ENCODE measurements at regions not wholly inside any gene's neighbourhood (a gene's known extent, or its start where the extent isn't known, plus 50 kb on each side); places are given as distances from the start of the nearest gene placed in this dataset.

DNA sequence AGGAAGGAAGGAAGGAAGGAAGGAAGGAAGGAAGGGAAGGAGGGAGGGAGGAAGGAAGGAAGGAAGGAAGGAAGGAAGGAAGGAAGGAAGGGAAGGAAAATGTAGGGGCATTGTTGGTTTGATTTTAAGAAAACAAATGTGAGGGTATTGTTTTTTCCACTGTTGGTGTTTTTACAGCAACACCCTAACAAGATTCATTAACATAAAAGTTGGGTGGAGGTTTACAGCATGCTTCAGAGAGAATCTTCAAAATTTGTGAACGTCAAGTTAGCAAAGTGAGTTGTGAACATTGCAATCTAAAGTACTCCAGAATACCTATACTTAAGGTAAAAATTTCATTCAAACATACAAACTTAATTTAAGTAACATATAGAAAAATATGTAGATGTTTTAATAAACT lies 200.2 kb upstream of the ID4 start:
- POLR2A ChIA-PET (ENCODE audit: unreplicated experiment): no interaction called here
- H3K27ac ChIP-seq: no peak overlapping the region

DNA sequence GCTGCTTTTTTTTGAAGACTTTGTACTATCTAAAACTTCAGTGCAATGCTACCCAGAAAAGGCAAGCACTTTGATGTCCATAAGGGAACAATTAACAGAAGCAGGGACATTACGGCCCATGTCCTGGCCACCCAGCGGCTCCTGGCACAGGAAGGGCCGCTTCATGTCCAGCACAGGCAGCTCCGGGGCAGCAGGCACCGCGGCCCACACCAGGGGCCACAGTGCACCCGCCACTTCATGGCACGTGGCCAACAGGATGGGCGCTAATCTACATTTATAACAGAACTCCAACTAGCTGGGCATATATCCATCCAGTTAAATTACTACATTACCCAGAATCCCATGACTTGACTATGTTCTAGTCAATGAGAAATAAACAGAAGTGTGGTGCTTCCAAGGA lies 198.2 kb upstream of the ID4 start:
- DNase-seq: no peak
- H3K27ac ChIP-seq: no peak overlapping the region
- H3K9me3 ChIP-seq (ENCODE audit: insufficient read depth, low read depth): no peaks in the 10 kb centered on the region
- no peaks in the 10 kb centered on the region for H3K9me2 ChIP-seq (ENCODE audit: insufficient read depth)
- no peak overlapping the region for H3K4me3 ChIP-seq
- POLR2A ChIA-PET (ENCODE audit: unreplicated experiment): no interaction called here
- no peaks in the 10 kb centered on the region for H3K36me3 ChIP-seq (ENCODE audit: low read depth)
- no peaks in the 10 kb centered on the region for H4K20me1 ChIP-seq (ENCODE audit: insufficient read depth)
- no TSS peak for BruUV-seq (replicated peaks)
- CTCF ChIA-PET: no interaction called here
- H3K4me1 ChIP-seq (replicated peaks; ENCODE audit: insufficient read depth): no peaks in the 10 kb centered on the region
- no peak overlapping the region for H3K4me2 ChIP-seq
- H2AFZ ChIP-seq: no peak overlapping the region
- intact Hi-C loops (cut with micrococcal nuclease; ENCODE audit: unreplicated experiment): no loop called here
- TF ChIP-seq EZH2 (IDR thresholded peaks at IDR 0.05; ENCODE audit: low read depth): no peak
- TF ChIP-seq, protein P1, sequence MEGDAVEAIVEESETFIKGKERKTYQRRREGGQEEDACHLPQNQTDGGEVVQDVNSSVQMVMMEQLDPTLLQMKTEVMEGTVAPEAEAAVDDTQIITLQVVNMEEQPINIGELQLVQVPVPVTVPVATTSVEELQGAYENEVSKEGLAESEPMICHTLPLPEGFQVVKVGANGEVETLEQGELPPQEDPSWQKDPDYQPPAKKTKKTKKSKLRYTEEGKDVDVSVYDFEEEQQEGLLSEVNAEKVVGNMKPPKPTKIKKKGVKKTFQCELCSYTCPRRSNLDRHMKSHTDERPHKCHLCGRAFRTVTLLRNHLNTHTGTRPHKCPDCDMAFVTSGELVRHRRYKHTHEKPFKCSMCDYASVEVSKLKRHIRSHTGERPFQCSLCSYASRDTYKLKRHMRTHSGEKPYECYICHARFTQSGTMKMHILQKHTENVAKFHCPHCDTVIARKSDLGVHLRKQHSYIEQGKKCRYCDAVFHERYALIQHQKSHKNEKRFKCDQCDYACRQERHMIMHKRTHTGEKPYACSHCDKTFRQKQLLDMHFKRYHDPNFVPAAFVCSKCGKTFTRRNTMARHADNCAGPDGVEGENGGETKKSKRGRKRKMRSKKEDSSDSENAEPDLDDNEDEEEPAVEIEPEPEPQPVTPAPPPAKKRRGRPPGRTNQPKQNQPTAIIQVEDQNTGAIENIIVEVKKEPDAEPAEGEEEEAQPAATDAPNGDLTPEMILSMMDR (conservative IDR thresholded peaks at IDR 0.05): no peak
- H3K79me2 ChIP-seq (ENCODE audit: low read depth): no peaks in the 10 kb centered on the region
- H3K27me3 ChIP-seq (ENCODE audit: insufficient read depth, low read depth): no peaks in the 10 kb centered on the region
- no peaks in the 10 kb centered on the region for H3F3A ChIP-seq (ENCODE audit: insufficient read depth, low read depth)

More for the DNA sequence above, 200.2 kb upstream of the ID4 start:
- Histone ChIP-seq H3K36me3 (ENCODE audit: low read depth) (no peaks in the 10 kb centered on the region), H3K4me3 (no peak overlapping the region), H3F3A (ENCODE audit: insufficient read depth, low read depth) (no peaks in the 10 kb centered on the region), H3K9me3 (ENCODE audit: insufficient read depth, low read depth) (no peaks in the 10 kb centered on the region), H3K4me2 (no peak overlapping the region), H3K79me2 (ENCODE audit: low read depth) (no peaks in the 10 kb centered on the region), H3K4me1 (replicated peaks; ENCODE audit: insufficient read depth) (no peaks in the 10 kb centered on the region), H3K27me3 (ENCODE audit: insufficient read depth, low read depth) (no peaks in the 10 kb centered on the region), H3K9me2 (ENCODE audit: insufficient read depth) (no peaks in the 10 kb centered on the region), H4K20me1 (ENCODE audit: insufficient read depth) (no peaks in the 10 kb centered on the region), H2AFZ (no peak overlapping the region)
- no peak for DNase-seq
- CTCF ChIA-PET: no interaction called here
- TF ChIP-seq, protein P1 (conservative IDR thresholded peaks at IDR 0.05): no peak
- TF ChIP-seq EZH2 (IDR thresholded peaks at IDR 0.05; ENCODE audit: low read depth): no peak
- no TSS peak for BruUV-seq (replicated peaks)
- intact Hi-C loops (cut with micrococcal nuclease; ENCODE audit: unreplicated experiment): no loop called here

DNA sequence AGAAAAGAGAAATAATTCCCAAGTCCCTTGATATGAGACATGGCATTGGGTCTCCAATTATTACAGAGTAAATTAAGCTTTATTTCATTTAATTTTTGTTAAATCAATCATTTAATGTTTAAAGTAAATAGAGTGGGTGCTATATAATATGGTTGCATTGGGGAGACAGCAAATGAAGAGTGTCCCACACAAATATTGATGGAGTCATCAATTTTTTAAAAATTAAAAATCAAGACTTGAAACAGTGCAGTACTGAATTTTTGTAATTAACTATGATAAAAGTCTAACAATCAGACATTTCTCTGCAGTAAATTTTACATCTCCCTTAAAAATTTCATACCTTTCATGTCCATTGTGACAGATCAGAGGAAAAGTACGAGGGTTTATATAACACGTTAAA lies 193.9 kb upstream of the ID4 start:
- H4K20me1 ChIP-seq (ENCODE audit: insufficient read depth): no peaks in the 10 kb centered on the region
- no peak for TF ChIP-seq EZH2 (IDR thresholded peaks at IDR 0.05; ENCODE audit: low read depth)
- TF ChIP-seq, protein P1 (conservative IDR thresholded peaks at IDR 0.05): no peak
- H2AFZ ChIP-seq: no peak overlapping the region; the same call in 1 of the 2 replicates
- H3K4me2 ChIP-seq: no peak overlapping the region
- no peak for DNase-seq
- intact Hi-C loops (cut with micrococcal nuclease; ENCODE audit: unreplicated experiment): no loop called here
- ChIA-PET POLR2A (ENCODE audit: unreplicated experiment) (interaction anchor here (0.6 kb wide), 1 partner anchor 75 kb away, joined by 7 read pairs; no protein-coding TSS in a partner anchor), CTCF (interaction anchor here (0.7 kb wide), 1 partner anchor 9 kb away, joined by 5 read pairs; no protein-coding TSS in a partner anchor)
- H3K27ac ChIP-seq: no peak overlapping the region
- no peaks in the 10 kb centered on the region for H3K27me3 ChIP-seq (ENCODE audit: insufficient read depth, low read depth)
- no peaks in the 10 kb centered on the region for H3F3A ChIP-seq (ENCODE audit: insufficient read depth, low read depth)
- no peaks in the 10 kb centered on the region for H3K4me1 ChIP-seq (replicated peaks; ENCODE audit: insufficient read depth)
- H3K9me2 ChIP-seq (ENCODE audit: insufficient read depth): no peaks in the 10 kb centered on the region
- no TSS peak for BruUV-seq (replicated peaks)
- no peak overlapping the region for H3K4me3 ChIP-seq
- no peaks in the 10 kb centered on the region for H3K9me3 ChIP-seq (ENCODE audit: insufficient read depth, low read depth)
- H3K36me3 ChIP-seq (ENCODE audit: low read depth): no peaks in the 10 kb centered on the region
- no peaks in the 10 kb centered on the region for H3K79me2 ChIP-seq (ENCODE audit: low read depth)

All from PC-9 (cell line).